T-helper 2 cell treated with Interferon-gamma antibody and Interleukin-4, amounts not matched to agents 5 μg/mL and 100 μg/mL, for 36 hours (primary cell): ENCODE measurements at regions not wholly inside any gene's neighbourhood (a gene's known extent, or its start where the extent isn't known, plus 50 kb on each side); places are given as distances from the start of the nearest gene placed in this dataset.

Experiments
- DNase-seq: peaks from one replicate; pipeline ENCODE4 v3.0.0; 2021; ENCODE audit warnings: low spot score
- H3K27ac Mint-ChIP-seq: one replicate; pipeline ENCODE4 v1.8.0; 2021; ENCODE audit warnings: mild to moderate bottlenecking, mixed read lengths
- H3K27me3 Mint-ChIP-seq: one replicate; pipeline ENCODE4 v1.8.0; 2021; ENCODE audit warnings: low read depth, mixed read lengths
- H3K36me3 Mint-ChIP-seq: one replicate; pipeline ENCODE4 v1.8.0; 2021; ENCODE audit warnings: low read depth, mixed read lengths
- H3K4me1 Mint-ChIP-seq: one replicate; pipeline ENCODE4 v1.8.0; 2021; ENCODE audit warnings: low read depth, mixed read lengths
- H3K4me3 Mint-ChIP-seq: one replicate; pipeline ENCODE4 v1.8.0; 2022; ENCODE audit warnings: mild to moderate bottlenecking, moderate library complexity, mixed read lengths
- H3K9me3 Mint-ChIP-seq: one replicate; pipeline ENCODE4 v1.8.0; 2021; ENCODE audit warnings: mixed read lengths

- H3K9me3 Mint-ChIP-seq = no peaks in the 10 kb centered on the region
- DNase-seq = no peak
- no peak overlapping the region for H3K27ac Mint-ChIP-seq
- peaks cover 3% of the 10 kb centered on the region for H3K27me3 Mint-ChIP-seq
- H3K4me3 Mint-ChIP-seq = no peak overlapping the region
- H3K4me1 Mint-ChIP-seq = peaks cover 17% of the 10 kb centered on the region
- H3K36me3 Mint-ChIP-seq = peaks cover 1% of the 10 kb centered on the region
Observed at GRCh38 chr6:26205625-26206574, 118.7 kb downstream of the HFE start.

GRCh38 chr6:26206868-26207801 is 119.9 kb downstream of the HFE start:
- no peak overlapping the region for H3K27ac Mint-ChIP-seq
- no peaks in the 10 kb centered on the region for H3K9me3 Mint-ChIP-seq
- H3K27me3 Mint-ChIP-seq = peaks cover 3% of the 10 kb centered on the region
- no peak for DNase-seq
- no peaks in the 10 kb centered on the region for H3K36me3 Mint-ChIP-seq
- H3K4me3 Mint-ChIP-seq = no peak overlapping the region
- H3K4me1 Mint-ChIP-seq = peaks cover 11% of the 10 kb centered on the region

- Mint-ChIP-seq H3K4me1 (peaks cover 9% of the 10 kb centered on the region), H3K27ac (peak overlapping the region; percentile 52), H3K27me3 (no peaks in the 10 kb centered on the region), H3K36me3 (no peaks in the 10 kb centered on the region), H3K4me3 (no peak overlapping the region), H3K9me3 (no peaks in the 10 kb centered on the region)
- DNase-seq = no peak
Observed at GRCh38 chr6:26211963-26212362, 124.7 kb downstream of the HFE start.

GRCh38 chr6:26213334-26214075 is 126.3 kb downstream of the HFE start:
- peak overlapping the region; percentile 44 for H3K4me3 Mint-ChIP-seq

GRCh38 chr6:26214803-26215584 is 127.8 kb downstream of the HFE start:
- Mint-ChIP-seq H3K27ac (no peak overlapping the region), H3K27me3 (no peaks in the 10 kb centered on the region), H3K4me3 (no peak overlapping the region), H3K4me1 (peaks cover 22% of the 10 kb centered on the region), H3K36me3 (no peaks in the 10 kb centered on the region), H3K9me3 (no peaks in the 10 kb centered on the region)
- no peak for DNase-seq

More at GRCh38 chr6:26213334-26214075, 126.3 kb downstream of the HFE start:
- Mint-ChIP-seq H3K36me3 (no peaks in the 10 kb centered on the region), H3K9me3 (no peaks in the 10 kb centered on the region), H3K27ac (no peak overlapping the region), H3K27me3 (no peaks in the 10 kb centered on the region), H3K4me1 (peaks cover 13% of the 10 kb centered on the region)
- DNase-seq = no peak

GRCh38 chr6:26215585-26216358 is 128.5 kb downstream of the HFE start:
- Mint-ChIP-seq H3K9me3 (no peaks in the 10 kb centered on the region), H3K27me3 (no peaks in the 10 kb centered on the region), H3K27ac (no peak overlapping the region), H3K4me1 (peaks cover 24% of the 10 kb centered on the region), H3K4me3 (no peak overlapping the region), H3K36me3 (no peaks in the 10 kb centered on the region)
- no peak for DNase-seq

- H3K9me3 Mint-ChIP-seq = no peaks in the 10 kb centered on the region
- peak; percentile 87 for DNase-seq
- H3K27ac Mint-ChIP-seq = no peak overlapping the region
- no peak overlapping the region for H3K4me3 Mint-ChIP-seq
- no peaks in the 10 kb centered on the region for H3K27me3 Mint-ChIP-seq
- peaks cover 27% of the 10 kb centered on the region for H3K4me1 Mint-ChIP-seq
- H3K36me3 Mint-ChIP-seq = no peaks in the 10 kb centered on the region
Observed at GRCh38 chr6:26216359-26216885, 129.2 kb downstream of the HFE start.

- Mint-ChIP-seq H3K9me3 (no peaks in the 10 kb centered on the region), H3K27me3 (no peaks in the 10 kb centered on the region), H3K4me3 (no peak overlapping the region), H3K36me3 (no peaks in the 10 kb centered on the region), H3K4me1 (peaks cover 28% of the 10 kb centered on the region), H3K27ac (no peak overlapping the region)
- DNase-seq = peak; percentile 82
Observed at GRCh38 chr6:26216886-26217713, 129.9 kb downstream of the HFE start.

- DNase-seq = no peak
- Mint-ChIP-seq H3K9me3 (no peaks in the 10 kb centered on the region), H3K4me1 (peaks cover 26% of the 10 kb centered on the region), H3K27me3 (no peaks in the 10 kb centered on the region), H3K27ac (no peak overlapping the region), H3K36me3 (no peaks in the 10 kb centered on the region), H3K4me3 (no peak overlapping the region)
Observed at GRCh38 chr6:26217714-26218075, 130.5 kb downstream of the HFE start.

- H3K27ac Mint-ChIP-seq = peak overlapping the region; percentile 63
- no peaks in the 10 kb centered on the region for H3K9me3 Mint-ChIP-seq
- H3K4me1 Mint-ChIP-seq = peaks cover 21% of the 10 kb centered on the region
- no peak for DNase-seq
- no peaks in the 10 kb centered on the region for H3K27me3 Mint-ChIP-seq
- H3K36me3 Mint-ChIP-seq = no peaks in the 10 kb centered on the region
- H3K4me3 Mint-ChIP-seq = peak overlapping the region; percentile 38
Observed at GRCh38 chr6:26218824-26219223, 131.6 kb downstream of the HFE start.

- no peak for DNase-seq
- Mint-ChIP-seq H3K27me3 (no peaks in the 10 kb centered on the region), H3K9me3 (no peaks in the 10 kb centered on the region), H3K4me1 (peaks cover 21% of the 10 kb centered on the region), H3K27ac (peak overlapping the region; percentile 70), H3K36me3 (no peaks in the 10 kb centered on the region), H3K4me3 (no peak overlapping the region)
Observed at GRCh38 chr6:26220145-26220970, 133.1 kb downstream of the HFE start.
